HCT116 (cell line): ENCODE measurements at regions not wholly inside any gene's neighbourhood (a gene's known extent, or its start where the extent isn't known, plus 50 kb on each side); places are given as distances from the start of the nearest gene placed in this dataset.

Source experiments
- ATAC-seq: fragments of 200-7000 bp; cut with Tn5 transposase; 2 replicates; pipeline ENCODE4 v1.9.1; 2020; ENCODE audit warnings: mild to moderate bottlenecking, moderate library complexity
- BruUV-seq: library from RNA; stranded (reverse); fragments of 400-500 nt; replicated peaks from 2 replicates; lab custom pipeline; 2021; lab: Mats Ljungman, UMichigan
- CTCF ChIA-PET: fragments of 300-600 bp; sonication (Branson Sonifier 250); formaldehyde crosslinking; loops from one replicate; lab custom pipeline; 2021; ENCODE audit warnings: antibody characterized with exemption; lab: Charles Lee
- POLR2A ChIA-PET: fragments of 300-600, 350-600 bp; sonication (Branson Sonifier 250); formaldehyde crosslinking; loops from one replicate; lab custom pipeline; 2021; ENCODE audit warnings: antibody characterized with exemption; lab: Charles Lee
- RAD21 ChIA-PET, 2 experiments: fragments of 300-600 bp; sonication (Branson Sonifier 250); formaldehyde crosslinking; loops; one replicate each; lab custom pipeline; 2023; ENCODE audit warnings: low total read pairs in 2 of 2; ENCODE audit not compliant: uncharacterized antibody in 2 of 2, unreplicated experiment in 2 of 2, low non-redundant PET in 1 of 2; lab: Charles Lee
- DNase-seq: peaks from one replicate; pipeline ENCODE4 v3.0.0-alpha.2; 2010; ENCODE audit warnings: low read depth, low spot score
- H2AFZ ChIP-seq: fragments of 200-600 bp; shearing (Covaris generic), sonication (generic); 2 replicates; pipeline ENCODE4 v1.6.1; 2017; ENCODE audit warnings: low read depth, mixed run types, mixed read lengths, antibody characterized with exemption, low read length; ENCODE audit not compliant: poor library complexity, severe bottlenecking
- H3K27ac ChIP-seq: 2 replicates; pipeline ENCODE4 v1.5.1; 2012; ENCODE audit warnings: low read depth, low read length
- H3K27me3 ChIP-seq: fragments of 200-600 bp; sonication (generic); 2 replicates; pipeline ENCODE4 v1.6.1; 2016; ENCODE audit warnings: mixed run types, low read length, mixed read lengths; ENCODE audit not compliant: insufficient read depth
- H3K36me3 ChIP-seq, 2 experiments: fragments of 200-500 bp in 1 of 2; fragments of 200-600 bp in 1 of 2; sonication (Bioruptor generic) in 1 of 2; sonication (generic) in 1 of 2; 2 replicates each; pipeline versions ENCODE4 v1.5.1 to v1.6.1; 2014 to 2016; ENCODE audit warnings: low read length in 2 of 2, inconsistent platforms in 1 of 2, mixed read lengths in 1 of 2, mixed run types in 1 of 2; ENCODE audit not compliant: insufficient read depth in 2 of 2, control insufficient read depth in 1 of 2
- H3K4me1 ChIP-seq, 2 experiments: fragments of 200-600 bp in 1 of 2; sonication (generic) in 1 of 2; 2 replicates each; pipeline versions ENCODE4 v1.5.1 to v1.6.1; 2012 to 2017; ENCODE audit warnings: low read length in 2 of 2, inconsistent platforms in 1 of 2, mild to moderate bottlenecking in 1 of 2, mixed read lengths in 1 of 2, mixed run types in 1 of 2, moderate library complexity in 1 of 2; ENCODE audit not compliant: insufficient read depth in 2 of 2, control insufficient read depth in 1 of 2
- H3K4me2 ChIP-seq: fragments of 200-600 bp; sonication (generic); 2 replicates; pipeline ENCODE4 v1.6.1; 2017; ENCODE audit warnings: mixed run types, low read length, mixed read lengths
- H3K4me3 ChIP-seq, 2 experiments: fragments of 200-600 bp in 1 of 2; sonication (generic) in 1 of 2; replicated peaks in 1 of 2; 2 replicates each; pipeline ENCODE4 v1.5.1; 2011 to 2016; ENCODE audit warnings: low read length in 2 of 2, control low read depth in 1 of 2, low read depth in 1 of 2, mild to moderate bottlenecking in 1 of 2, mixed read lengths in 1 of 2, mixed run types in 1 of 2
- H3K79me2 ChIP-seq: fragments of 200-600 bp; sonication (generic); 2 replicates; pipeline ENCODE4 v1.6.1; 2017; ENCODE audit warnings: mild to moderate bottlenecking, mixed run types, low read length, moderate library complexity, mixed read lengths; ENCODE audit not compliant: insufficient read depth
- H3K9ac ChIP-seq: fragments of 200-600 bp; sonication (generic); 2 replicates; pipeline ENCODE4 v1.6.1; 2016; ENCODE audit warnings: low read length, mixed read lengths
- H3K9me2 ChIP-seq: fragments of 200-600 bp; sonication (generic), shearing (Covaris generic); 2 replicates; pipeline ENCODE4 v1.6.1; 2017; ENCODE audit warnings: mixed run types, mild to moderate bottlenecking, moderate library complexity; ENCODE audit not compliant: insufficient read depth
- H3K9me3 ChIP-seq, 2 experiments: fragments of 200-500 bp in 1 of 2; fragments of 200-600 bp in 1 of 2; sonication (Bioruptor generic) in 1 of 2; sonication (generic) in 1 of 2; 2 replicates each; pipeline ENCODE4 v1.6.1; 2014 to 2017; ENCODE audit warnings: low read length in 2 of 2, mixed read lengths in 2 of 2, inconsistent platforms in 1 of 2, low read depth in 1 of 2, mild to moderate bottlenecking in 1 of 2, mixed run types in 1 of 2, moderate library complexity in 1 of 2; ENCODE audit not compliant: control insufficient read depth in 1 of 2, insufficient read depth in 1 of 2
- H4K20me1 ChIP-seq: fragments of 200-600 bp; sonication (generic), shearing (Covaris generic); 2 replicates; pipeline ENCODE4 v1.6.1; 2017; ENCODE audit warnings: mixed run types, mild to moderate bottlenecking, moderate library complexity; ENCODE audit not compliant: insufficient read depth
- CTCF ChIP-seq, 3 experiments: fragments of 200-600 bp in 1 of 3; sonication (generic) in 1 of 3; IDR thresholded peaks in 2 of 3; conservative IDR thresholded peaks in 1 of 3; 2 replicates each; pipeline ENCODE4 v1.5.1; 2012 to 2017; ENCODE audit warnings: low read depth in 2 of 3, low read length in 2 of 3, antibody characterized with exemption in 1 of 3, borderline replicate concordance in 1 of 3, control low read depth in 1 of 3, mild to moderate bottlenecking in 1 of 3, mixed read lengths in 1 of 3, mixed run types in 1 of 3, moderate library complexity in 1 of 3; ENCODE audit not compliant: insufficient read depth in 1 of 3
- EZH2phosphoT487 ChIP-seq: fragments of 200-600 bp; IDR thresholded peaks from 2 replicates; pipeline ENCODE4 v1.6.1; 2018; ENCODE audit warnings: antibody characterized with exemption, borderline replicate concordance
- POLR2AphosphoS5 ChIP-seq: IDR thresholded peaks from 2 replicates; pipeline ENCODE4 v1.6.1; 2011; ENCODE audit warnings: mild to moderate bottlenecking, low read depth, low read length, moderate library complexity
- intact Hi-C: fragments of 100-400 bp; cut with micrococcal nuclease; formaldehyde crosslinking; loops from 2 replicates; pipeline ENCODE4 v1.10.0; 2022

- no peak for TF ChIP-seq EZH2phosphoT487
- TF ChIP-seq, all 23 proteins: peak for 0
These were observed 586.0 kb downstream of the ACTRT1 start (continued) for GRCh38 chrX:127466211-127466610.

GRCh38 chrX:127459790-127460189, 592.4 kb downstream of the ACTRT1 start:
- no peak overlapping the region for H3K27ac ChIP-seq
- H3K9me2 ChIP-seq: no peaks in the 10 kb centered on the region
- ChIA-PET RAD21 (no interaction called here), POLR2A (no interaction called here), CTCF (no interaction called here)
- no peak overlapping the region for H3K9ac ChIP-seq
- no peaks in the 10 kb centered on the region for H3K9me3 ChIP-seq
- no peaks in the 10 kb centered on the region for H4K20me1 ChIP-seq
- H3K4me1 ChIP-seq: no peaks in the 10 kb centered on the region
- H3K4me2 ChIP-seq: no peak overlapping the region
- TF ChIP-seq EZH2phosphoT487 (no peak), CTCF (IDR thresholded peaks at IDR 0.05 in 2 of 3, conservative IDR thresholded peaks at IDR 0.05 in 1 of 3; ENCODE audit: borderline replicate concordance in 1 of 3, insufficient read depth in 1 of 3, low read depth in 2 of 3, low read length in 2 of 3) (no peak)
- no peaks in the 10 kb centered on the region for H3K36me3 ChIP-seq
- intact Hi-C loops: no loop called here
- H3K4me3 ChIP-seq: no peak overlapping the region
- no peaks in the 10 kb centered on the region for H3K79me2 ChIP-seq
- H3K27me3 ChIP-seq: no peaks in the 10 kb centered on the region
- BruUV-seq: no TSS peak
- DNase-seq: no peak
- H2AFZ ChIP-seq: no peak overlapping the region
- ATAC-seq: no peak

- POLR2A ChIA-PET: no interaction called here
- no peaks in the 10 kb centered on the region for H3K27me3 ChIP-seq
- no TSS peak for BruUV-seq
- DNase-seq: no peak
- H2AFZ ChIP-seq: no peak overlapping the region
- H3K4me2 ChIP-seq: no peak overlapping the region
- ATAC-seq: no peak
- H3K9ac ChIP-seq: no peak overlapping the region
- H3K4me3 ChIP-seq: no peak overlapping the region
- H3K79me2 ChIP-seq: no peaks in the 10 kb centered on the region
- no peak overlapping the region for H3K27ac ChIP-seq
- H4K20me1 ChIP-seq: no peaks in the 10 kb centered on the region
- no peaks in the 10 kb centered on the region for H3K4me1 ChIP-seq
- RAD21 ChIA-PET: no interaction called here
- CTCF ChIA-PET: no interaction called here
- H3K9me3 ChIP-seq: no peaks in the 10 kb centered on the region
- no peaks in the 10 kb centered on the region for H3K9me2 ChIP-seq
- TF ChIP-seq POLR2AphosphoS5: no peak
- H3K36me3 ChIP-seq: no peaks in the 10 kb centered on the region
- intact Hi-C loops: no loop called here
These were observed 595.0 kb downstream of the ACTRT1 start for GRCh38 chrX:127457161-127457560.
